ENCODE measurements at regions not wholly inside any gene's neighbourhood (a gene's known extent, or its start where the extent isn't known, plus 50 kb on each side); places are given as distances from the start of the nearest gene placed in this dataset.

DNA sequence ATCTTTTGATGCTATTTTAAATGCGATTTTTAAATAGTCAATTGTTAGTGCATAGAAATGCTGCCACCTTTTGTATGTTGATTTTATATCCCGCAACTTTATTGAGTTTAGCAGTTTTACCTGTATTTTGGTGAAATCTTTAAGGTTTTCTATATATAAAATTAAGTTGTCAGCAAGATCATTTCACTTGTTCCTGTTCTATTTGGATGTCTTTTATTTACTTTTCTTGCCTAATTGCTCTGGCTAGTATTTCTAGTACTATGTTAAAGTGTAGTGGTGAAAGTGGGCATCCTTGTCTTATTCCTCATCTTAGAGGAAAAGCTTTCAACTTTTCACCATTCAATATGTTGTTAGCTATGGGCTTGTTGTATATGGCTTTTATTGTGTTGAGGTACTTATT is 813.3 kb upstream of the CELF2 start:
- no peak for TF ChIP-seq CTCF (IDR thresholded peaks at IDR 0.05; ENCODE audit: extremely low read depth, missing control alignments)
- DNase-seq (ENCODE audit: low spot score): no peak

GRCh38 chr10:10205906-10206305 is 811.8 kb upstream of the CELF2 start:
- no peak for TF ChIP-seq CTCF (IDR thresholded peaks at IDR 0.05; ENCODE audit: extremely low read depth, missing control alignments)
- DNase-seq (ENCODE audit: low spot score): no peak

DNA sequence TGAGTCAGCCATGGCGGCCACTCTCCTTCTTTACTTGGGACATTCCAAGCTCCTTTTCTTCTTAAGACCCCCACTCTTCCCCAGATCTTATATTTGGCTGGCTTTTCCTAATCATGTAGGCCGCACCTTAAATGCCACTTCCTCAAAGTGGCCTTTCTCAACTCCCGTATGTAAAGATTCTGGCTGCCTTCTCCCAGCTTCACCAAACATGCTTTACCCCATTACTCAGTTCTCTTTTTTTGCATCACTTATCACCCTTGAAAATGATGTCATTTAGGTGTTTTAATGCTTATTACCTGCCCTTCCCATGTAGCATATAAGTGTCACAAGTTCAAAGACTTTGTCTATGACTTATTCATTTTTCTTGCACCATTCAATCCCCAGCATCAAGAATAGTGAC is 810.1 kb upstream of the CELF2 start:
- no peak for DNase-seq (ENCODE audit: low spot score)
- no peak for TF ChIP-seq CTCF (IDR thresholded peaks at IDR 0.05; ENCODE audit: extremely low read depth, missing control alignments)

DNA sequence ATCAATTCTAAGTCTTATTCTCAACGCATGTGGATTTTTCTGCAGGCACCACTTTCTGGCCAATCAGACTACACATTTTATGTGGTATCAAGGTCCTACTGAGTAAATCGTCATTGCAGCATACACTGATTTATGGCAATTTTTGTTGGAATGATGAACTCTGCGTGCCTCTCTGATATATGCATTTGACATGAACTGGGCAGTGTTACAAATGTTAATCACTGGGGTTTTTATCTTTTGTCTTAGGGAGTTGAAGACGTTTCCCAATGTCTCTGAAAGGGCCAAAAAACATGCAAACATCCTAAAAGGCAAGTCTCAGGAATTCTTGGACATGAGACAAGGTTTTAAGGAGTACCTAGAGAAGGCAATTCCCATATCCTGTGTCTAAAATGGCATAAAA is 809.5 kb upstream of the CELF2 start:
- no peak for TF ChIP-seq CTCF (IDR thresholded peaks at IDR 0.05; ENCODE audit: extremely low read depth, missing control alignments)
- DNase-seq (ENCODE audit: low spot score): no peak

GRCh38 chr10:10209167-10209566 is 808.5 kb upstream of the CELF2 start:
- no peak for DNase-seq (ENCODE audit: low spot score)
- TF ChIP-seq CTCF (IDR thresholded peaks at IDR 0.05; ENCODE audit: extremely low read depth, missing control alignments): no peak

DNA sequence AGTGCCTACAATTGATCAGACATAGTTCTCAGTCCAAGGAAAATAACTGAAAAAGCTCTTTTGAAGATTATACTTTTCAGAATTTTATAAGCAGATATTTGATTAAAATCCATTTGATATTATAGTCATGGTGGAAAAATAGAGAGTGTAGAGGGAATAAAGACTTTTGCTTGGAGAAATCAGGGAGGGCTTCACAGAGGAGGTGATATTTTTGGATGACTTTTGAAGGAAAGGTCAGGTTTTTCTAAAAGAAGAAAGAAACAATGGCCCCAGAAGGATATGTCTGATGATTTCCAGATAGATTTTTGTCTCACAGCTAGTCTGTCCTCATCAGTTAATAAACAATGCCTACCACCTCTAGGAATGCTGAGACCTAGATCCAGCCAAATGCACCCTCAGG is 806.3 kb upstream of the CELF2 start:
- no peak for DNase-seq (ENCODE audit: low spot score)
- no peak for TF ChIP-seq CTCF (IDR thresholded peaks at IDR 0.05; ENCODE audit: extremely low read depth, missing control alignments)

GRCh38 chr10:10213237-10213636 is 804.4 kb upstream of the CELF2 start:
- TF ChIP-seq CTCF (IDR thresholded peaks at IDR 0.05; ENCODE audit: extremely low read depth, missing control alignments): no peak
- DNase-seq (ENCODE audit: low spot score): no peak

All from GM20000 (cell line).